Lower leg skin (tissue), 4 donors: ENCODE measurements at regions not wholly inside any gene's neighbourhood (a gene's known extent, or its start where the extent isn't known, plus 50 kb on each side); places are given as distances from the start of the nearest gene placed in this dataset.

Source experiments
- DNase-seq, 2 donors: peaks; one replicate each; pipeline ENCODE4 v3.0.0-alpha.2; 2019; ENCODE audit warnings: low spot score in 2 of 2
- H3K4me3 ChIP-seq: fragments of 200-600 bp; sonication (generic); 2 replicates; pipeline ENCODE4 v1.5.1; 2017; ENCODE audit warnings: mild to moderate bottlenecking, low read depth; ENCODE audit not compliant: poor library complexity, severe bottlenecking
- CTCF ChIP-seq, 3 donors: fragments of 450-650 bp; IDR thresholded peaks; one replicate each; pipeline ENCODE4 v1.5.1; 2016; ENCODE audit warnings: antibody characterized with exemption in 3 of 3, mild to moderate bottlenecking in 3 of 3, moderate library complexity in 2 of 3
- POLR2A ChIP-seq, 2 donors: fragments of 450-650 bp; IDR thresholded peaks; one replicate each; pipeline ENCODE4 v1.6.1; 2016 to 2017; ENCODE audit warnings: antibody characterized with exemption in 2 of 2, mild to moderate bottlenecking in 1 of 2, moderate library complexity in 1 of 2
- WGBS, 2 donors: methylation state at CpG; one replicate each; pipeline ENCODE4 v1.1.5; 2018; 5-methylcytosine and 5-hydroxymethylcytosine counted together
- intact Hi-C: fragments of 100-400 bp; cut with DNase I; formaldehyde crosslinking; loops from one replicate; pipeline ENCODE4 v1.15.0; 2023; ENCODE audit warnings: low total_unique reads

GRCh38 chr2:146677280-146677679 is 1167.5 kb upstream of the ACVR2A start:
- intact Hi-C loops, result no loop called here
- no peak for TF ChIP-seq CTCF (IDR thresholded peaks at IDR 0.05)
- no peak for TF ChIP-seq POLR2A (IDR thresholded peaks at IDR 0.05)
- no peak overlapping the region for H3K4me3 ChIP-seq
- DNase-seq, result no peak

- no peak for TF ChIP-seq POLR2A (IDR thresholded peaks at IDR 0.05)
- no peak for TF ChIP-seq CTCF (IDR thresholded peaks at IDR 0.05)
- DNase-seq, result no peak
- intact Hi-C loops, result no loop called here
- WGBS, 2 donors, result 89% methylated on average over 3 of the region's 3 CpGs
- H3K4me3 ChIP-seq, result no peak overlapping the region
Measured at GRCh38 chr2:146669735-146670134, 1175.1 kb upstream of the ACVR2A start.

- no peak overlapping the region for H3K4me3 ChIP-seq
- DNase-seq, result no peak
- no peak for TF ChIP-seq POLR2A (IDR thresholded peaks at IDR 0.05)
- TF ChIP-seq CTCF (IDR thresholded peaks at IDR 0.05), result no peak
- intact Hi-C loops, result no loop called here
- 96 to 97% methylated on average over 1 of the region's 1 CpG for WGBS, 2 donors
Measured at GRCh38 chr2:146666340-146666739, 1178.5 kb upstream of the ACVR2A start.

- intact Hi-C loops, result no loop called here
- no peak overlapping the region for H3K4me3 ChIP-seq
- DNase-seq, result no peak
- no peak for TF ChIP-seq POLR2A (IDR thresholded peaks at IDR 0.05)
- TF ChIP-seq CTCF (IDR thresholded peaks at IDR 0.05), result no peak
Measured at GRCh38 chr2:146665800-146666199, 1179.0 kb upstream of the ACVR2A start.

- TF ChIP-seq CTCF (IDR thresholded peaks at IDR 0.05) (no peak), POLR2A (IDR thresholded peaks at IDR 0.05) (no peak)
- intact Hi-C loops, result no loop called here
- H3K4me3 ChIP-seq, result no peak overlapping the region
- DNase-seq, result no peak
Measured at GRCh38 chr2:146661473-146662096, 1183.2 kb upstream of the ACVR2A start.

- no peak for DNase-seq
- no peak overlapping the region for H3K4me3 ChIP-seq
- WGBS, 2 donors, result 84 to 92% methylated on average over 1 of the region's 1 CpG
- intact Hi-C loops, result no loop called here
- TF ChIP-seq POLR2A (IDR thresholded peaks at IDR 0.05) (no peak), CTCF (IDR thresholded peaks at IDR 0.05) (no peak)
Measured at GRCh38 chr2:146659976-146660375, 1184.9 kb upstream of the ACVR2A start.
